DOHH2 (cell line): ENCODE measurements at regions not wholly inside any gene's neighbourhood (a gene's known extent, or its start where the extent isn't known, plus 50 kb on each side); places are given as distances from the start of the nearest gene placed in this dataset.

Source experiments
- CTCF ChIP-seq: fragments of 200-600 bp; sonication (generic); IDR thresholded peaks from one replicate; pipeline ENCODE4 v1.5.1; 2014; ENCODE audit warnings: antibody characterized with exemption, mild to moderate bottlenecking, low read depth, low read length; ENCODE audit not compliant: poor library complexity, severe bottlenecking
- EZH2phosphoT487 ChIP-seq: fragments of 200-600 bp; sonication (generic); IDR thresholded peaks from 2 replicates; pipeline ENCODE4 v1.6.1; 2017; ENCODE audit warnings: borderline replicate concordance, mild to moderate bottlenecking, antibody characterized with exemption, low read length, moderate library complexity, mixed read lengths

- TF ChIP-seq EZH2phosphoT487 (no peak), CTCF (no peak)
Measured at GRCh38 chr10:36692759-36693158, 432.6 kb upstream of the ANKRD30A start.
